ENCODE measurements at regions not wholly inside any gene's neighbourhood (a gene's known extent, or its start where the extent isn't known, plus 50 kb on each side); places are given as distances from the start of the nearest gene placed in this dataset.

GRCh38 chr4:114758066-114758465 lies 159.5 kb downstream of the UGT8 start:
- Histone ChIP-seq H2BK15ac (ENCODE audit: low read length) (no peak overlapping the region), H2BK120ac (replicated peaks; ENCODE audit: low read depth, low read length) (no peak overlapping the region), H4K91ac (replicated peaks; ENCODE audit: insufficient read length, low read length) (no peak overlapping the region), H3K9ac (replicated peaks in 1 of 4; ENCODE audit: extremely low read depth in 1 of 4, low read depth in 3 of 4, low read length in 3 of 4) (no peak overlapping the region), H3K23ac (ENCODE audit: insufficient read length) (no peak overlapping the region), H3K4me1 (replicated peaks in 1 of 4; ENCODE audit: control insufficient read depth in 3 of 4, insufficient read depth in 4 of 4, low read length in 3 of 4) (no peaks in the 10 kb centered on the region), H4K20me1 (replicated peaks in 1 of 2; ENCODE audit: control insufficient read depth in 1 of 2, insufficient read depth in 2 of 2, low read length in 2 of 2) (no peaks in the 10 kb centered on the region), H3K79me2 (ENCODE audit: control insufficient read depth in 1 of 2, insufficient read depth in 2 of 2, low read length in 2 of 2) (no peaks in the 10 kb centered on the region), H3K14ac (ENCODE audit: insufficient read length) (no peak overlapping the region), H3K36me3 (ENCODE audit: control insufficient read depth in 2 of 4, insufficient read depth in 4 of 4, low read length in 3 of 4) (no peaks in the 10 kb centered on the region), H3K9me3 (ENCODE audit: insufficient read depth in 2 of 2, low read depth in 1 of 2, low read length in 1 of 2) (no peaks in the 10 kb centered on the region), H3K18ac (ENCODE audit: extremely low read depth, low read length) (no peak overlapping the region), H2BK5ac (ENCODE audit: low read depth, low read length) (no peak overlapping the region), H3K4ac (replicated peaks; ENCODE audit: insufficient read length, low read depth, low read length) (no peak overlapping the region), H2BK12ac (ENCODE audit: low read depth, low read length) (no peak overlapping the region), H2BK20ac (ENCODE audit: low read length) (no peak overlapping the region), H3K4me3 (ENCODE audit: extremely low read depth in 1 of 4, insufficient read depth in 2 of 4, low read depth in 3 of 4, low read length in 4 of 4) (no peak overlapping the region), H2AFZ (ENCODE audit: low read length) (no peak overlapping the region), H3K56ac (replicated peaks; ENCODE audit: insufficient read length, low read depth, low read length) (no peak overlapping the region), H3K23me2 (ENCODE audit: low read depth, low read length) (no peaks in the 10 kb centered on the region), H3K27ac (ENCODE audit: low read depth, low read length) (no peak overlapping the region), H3K79me1 (ENCODE audit: low read depth, low read length) (no peaks in the 10 kb centered on the region), H3K27me3 (replicated peaks in 1 of 4; ENCODE audit: control insufficient read depth in 3 of 4, extremely low read depth in 1 of 4, insufficient read depth in 3 of 4, low read length in 3 of 4) (no peaks in the 10 kb centered on the region), H4K8ac (ENCODE audit: extremely low read depth, insufficient read depth, low read length) (no peak overlapping the region), H4K5ac (ENCODE audit: insufficient read length, low read depth, low read length) (no peak overlapping the region), H3K4me2 (ENCODE audit: insufficient read depth in 1 of 2, low read depth in 2 of 2, low read length in 2 of 2) (no peak overlapping the region), H2AK5ac (ENCODE audit: low read depth, low read length) (no peak overlapping the region)
- TF ChIP-seq PHF8 (conservative IDR thresholded peaks at IDR 0.05; ENCODE audit: low read depth, low read length) (no peak), CEBPB (IDR thresholded peaks at IDR 0.05; ENCODE audit: low read depth, low read length) (no peak), YY1 (IDR thresholded peaks at IDR 0.05; ENCODE audit: low read depth, low read length) (no peak), BCL11A (IDR thresholded peaks at IDR 0.05; ENCODE audit: low read depth in 2 of 2, low read length in 2 of 2) (no peak), TBP (IDR thresholded peaks at IDR 0.05; ENCODE audit: low read depth, low read length) (no peak), POU5F1 (IDR thresholded peaks at IDR 0.05; ENCODE audit: low read depth, low read length) (no peak), RBBP5 (IDR thresholded peaks at IDR 0.05; ENCODE audit: borderline replicate concordance, low read depth, low read length) (no peak)
- no peak for DNase-seq (ENCODE audit: low read depth in 1 of 2, low spot score in 2 of 2)
- ChIA-PET CTCF (ENCODE audit: partially characterized antibody) (no interaction called here), POLR2A (ENCODE audit: partially characterized antibody) (no interaction called here)
- no peak for FAIRE-seq
- 84% methylated on average over 2 of the region's 2 CpGs; no CpG with 5 or more reads in 1 of the 2 experiments for WGBS, 2 experiments (ENCODE audit: extremely low coverage in 1 of 2, insufficient coverage in 1 of 2, insufficient read length in 1 of 2, insufficient replicate concordance in 2 of 2, low coverage in 1 of 2, low lambda C conversion rate in 2 of 2, missing lambda C conversion rate in 1 of 2)
